BLaER1 (cell line): ENCODE measurements at regions not wholly inside any gene's neighbourhood (a gene's known extent, or its start where the extent isn't known, plus 50 kb on each side); places are given as distances from the start of the nearest gene placed in this dataset.

Experiments
- H3K27ac ChIP-seq: shearing (Covaris generic); formaldehyde crosslinking; 2 replicates; pipeline ENCODE4 v1.8.1; 2022
- H3K27me3 ChIP-seq: shearing (Covaris generic); formaldehyde crosslinking; 2 replicates; pipeline ENCODE4 v1.8.1; 2022
- H3K36me3 ChIP-seq: shearing (Covaris generic); formaldehyde crosslinking; 2 replicates; pipeline ENCODE4 v1.8.1; 2022
- H3K4me1 ChIP-seq: shearing (Covaris generic); formaldehyde crosslinking; 2 replicates; pipeline ENCODE4 v1.8.1; 2022
- H3K4me2 ChIP-seq: shearing (Covaris generic); formaldehyde crosslinking; 2 replicates; pipeline ENCODE4 v1.8.1; 2022
- H3K4me3 ChIP-seq: shearing (Covaris generic); formaldehyde crosslinking; 2 replicates; pipeline ENCODE4 v1.8.1; 2022
- H3K9ac ChIP-seq: shearing (Covaris generic); formaldehyde crosslinking; 2 replicates; pipeline ENCODE4 v1.8.1; 2022
- H3K9me3 ChIP-seq: shearing (Covaris generic); formaldehyde crosslinking; 2 replicates; pipeline ENCODE4 v1.8.1; 2022
- H4K20me1 ChIP-seq: shearing (Covaris generic); formaldehyde crosslinking; 2 replicates; pipeline ENCODE4 v1.8.1; 2022
- Cebpa-rat ChIP-seq: shearing (Covaris generic); IDR thresholded peaks from 2 replicates; pipeline ENCODE4 v1.8.1; 2022

DNA sequence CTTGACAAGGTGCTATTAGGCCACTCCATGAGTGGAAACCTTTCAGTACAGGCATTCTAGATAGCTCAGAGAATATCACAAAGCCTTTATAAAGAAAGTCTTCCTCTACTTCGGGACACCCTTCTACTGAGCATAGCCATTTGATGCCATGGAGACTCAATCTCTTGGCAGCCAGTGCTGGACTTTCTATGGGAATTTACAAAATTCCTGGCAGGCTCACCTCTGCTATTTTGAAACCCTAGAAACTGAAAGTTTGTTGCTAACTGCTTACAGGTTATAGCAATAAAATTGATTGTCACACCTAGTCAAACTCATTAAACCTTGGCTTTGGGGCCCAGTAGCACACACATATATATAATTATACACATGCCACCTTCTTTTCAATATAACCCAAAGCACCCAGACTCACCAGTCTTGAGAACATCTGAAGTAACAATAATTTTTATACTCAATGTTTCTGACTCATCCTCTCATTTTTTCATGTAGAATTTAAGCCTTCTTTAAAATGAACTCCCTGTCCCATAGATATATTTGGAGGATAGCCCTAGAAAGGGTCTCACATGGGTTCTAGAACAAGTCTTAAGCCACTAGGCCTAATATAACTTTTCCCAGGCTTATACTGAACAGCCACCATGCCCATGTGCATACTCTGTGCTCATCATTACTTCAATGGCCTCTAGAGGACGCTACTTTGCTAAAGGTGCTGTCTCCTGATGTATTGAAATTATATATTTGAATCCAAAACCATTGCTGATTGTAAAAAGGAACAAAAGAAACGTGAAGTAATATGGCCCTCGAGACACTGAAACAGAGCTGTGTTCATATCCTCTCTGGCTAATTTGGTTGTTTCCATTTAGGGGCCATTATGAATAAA is 368.1 kb upstream of the MARCKS start:
- Histone ChIP-seq H3K27me3 (no peaks in the 10 kb centered on the region), H3K9ac (no peak overlapping the region), H3K4me2 (no peak overlapping the region), H3K4me1 (no peaks in the 10 kb centered on the region), H3K4me3 (no peak overlapping the region), H4K20me1 (no peaks in the 10 kb centered on the region), H3K27ac (no peak overlapping the region), H3K9me3 (no peaks in the 10 kb centered on the region), H3K36me3 (no peaks in the 10 kb centered on the region)
- no peak for TF ChIP-seq Cebpa-rat

- H3K9me3 ChIP-seq = no peaks in the 10 kb centered on the region
- H3K9ac ChIP-seq = no peak overlapping the region
- no peaks in the 10 kb centered on the region for H3K36me3 ChIP-seq
- TF ChIP-seq Cebpa-rat = no peak
- H3K27me3 ChIP-seq = no peaks in the 10 kb centered on the region
- no peak overlapping the region for H3K4me2 ChIP-seq
- no peaks in the 10 kb centered on the region for H4K20me1 ChIP-seq
- H3K4me1 ChIP-seq = no peaks in the 10 kb centered on the region
- H3K27ac ChIP-seq = no peak overlapping the region
- H3K4me3 ChIP-seq = no peak overlapping the region
Measured at GRCh38 chr6:113489952-113490746, 367.0 kb upstream of the MARCKS start.

- Histone ChIP-seq H3K9me3 (no peaks in the 10 kb centered on the region), H3K27ac (no peak overlapping the region), H3K27me3 (no peaks in the 10 kb centered on the region), H3K4me1 (no peaks in the 10 kb centered on the region), H3K36me3 (no peaks in the 10 kb centered on the region), H4K20me1 (no peaks in the 10 kb centered on the region), H3K9ac (no peak overlapping the region), H3K4me2 (no peak overlapping the region), H3K4me3 (no peak overlapping the region)
- TF ChIP-seq Cebpa-rat = no peak
Measured at GRCh38 chr6:113491376-113491775, 365.8 kb upstream of the MARCKS start.

DNA sequence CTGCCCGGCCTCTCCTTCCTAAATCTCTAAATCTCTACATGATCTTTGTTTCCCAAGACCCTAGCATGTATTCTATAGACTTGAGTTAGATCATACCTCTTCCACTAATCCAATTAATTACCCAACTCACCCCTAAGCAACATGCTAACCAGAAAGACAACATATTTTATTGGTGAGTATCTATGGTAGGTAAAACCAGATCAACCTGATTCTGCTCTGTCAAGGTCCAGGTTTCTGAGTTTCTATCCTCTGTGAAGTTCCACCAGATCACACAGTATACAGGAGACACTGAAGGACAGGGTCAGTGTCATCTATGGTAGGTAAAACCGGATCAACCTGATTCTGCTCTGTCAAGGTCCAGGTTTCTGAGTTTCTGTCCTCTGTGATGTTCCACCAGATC is 363.2 kb upstream of the MARCKS start:
- no peak for TF ChIP-seq Cebpa-rat
- Histone ChIP-seq H4K20me1 (no peaks in the 10 kb centered on the region), H3K4me2 (no peak overlapping the region)

DNA sequence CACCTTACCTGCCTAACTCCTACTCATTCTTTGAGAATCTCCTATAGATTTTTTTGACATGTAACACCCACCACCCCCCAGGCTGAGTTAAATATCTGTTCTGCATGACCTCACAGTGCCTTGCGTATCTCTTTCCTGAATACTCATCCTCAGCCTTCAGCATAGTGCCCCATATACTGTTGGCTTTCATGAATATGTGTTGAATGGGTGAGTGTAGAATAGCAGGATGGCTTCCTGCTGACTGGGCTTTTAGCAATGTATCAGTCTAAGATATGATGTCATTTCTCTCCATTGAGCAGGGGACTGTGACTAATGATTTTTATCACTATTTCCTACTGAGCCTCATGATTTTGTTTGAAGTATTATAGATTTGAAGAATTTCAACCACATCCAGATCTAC is 361.6 kb upstream of the MARCKS start:
- no peak overlapping the region for H3K9ac ChIP-seq

More for the DNA sequence above, 363.2 kb upstream of the MARCKS start:
- no peaks in the 10 kb centered on the region for H3K4me1 ChIP-seq
- H3K9ac ChIP-seq = no peak overlapping the region
- no peak overlapping the region for H3K4me3 ChIP-seq
- no peak overlapping the region for H3K27ac ChIP-seq
- H3K36me3 ChIP-seq = no peaks in the 10 kb centered on the region
- H3K9me3 ChIP-seq = no peaks in the 10 kb centered on the region
- H3K27me3 ChIP-seq = no peaks in the 10 kb centered on the region

GRCh38 chr6:113496166-113496565 is 361.0 kb upstream of the MARCKS start:
- no peak overlapping the region for H3K27ac ChIP-seq
- no peaks in the 10 kb centered on the region for H3K36me3 ChIP-seq
- H3K9ac ChIP-seq = no peak overlapping the region
- no peaks in the 10 kb centered on the region for H4K20me1 ChIP-seq
- no peaks in the 10 kb centered on the region for H3K27me3 ChIP-seq
- no peak overlapping the region for H3K4me2 ChIP-seq
- H3K4me1 ChIP-seq = no peaks in the 10 kb centered on the region
- H3K9me3 ChIP-seq = no peaks in the 10 kb centered on the region
- no peak overlapping the region for H3K4me3 ChIP-seq
- no peak for TF ChIP-seq Cebpa-rat

More for the DNA sequence above, 361.6 kb upstream of the MARCKS start:
- Histone ChIP-seq H3K9me3 (no peaks in the 10 kb centered on the region), H3K4me2 (no peak overlapping the region), H3K27me3 (no peaks in the 10 kb centered on the region), H3K36me3 (no peaks in the 10 kb centered on the region), H4K20me1 (no peaks in the 10 kb centered on the region), H3K4me1 (no peaks in the 10 kb centered on the region), H3K4me3 (no peak overlapping the region), H3K27ac (no peak overlapping the region)
- TF ChIP-seq Cebpa-rat = no peak

DNA sequence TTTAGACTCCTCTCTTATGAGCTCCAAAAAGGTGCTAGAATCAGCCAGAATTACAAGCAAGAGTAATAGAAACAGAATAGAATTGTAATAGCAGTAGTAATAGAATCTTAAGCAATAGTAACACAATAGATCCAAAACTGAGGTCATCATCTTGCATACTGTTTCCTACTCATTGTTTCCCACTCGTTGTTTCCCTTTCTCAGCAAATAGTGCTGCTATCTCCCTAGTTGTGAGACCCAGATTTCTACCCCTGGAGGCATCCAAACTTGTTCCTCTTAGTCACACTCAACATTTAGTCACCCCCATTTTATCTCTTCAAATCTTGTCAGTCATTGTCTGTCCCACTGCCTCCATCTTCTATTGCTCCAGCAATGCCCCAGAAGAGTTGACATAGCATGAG is 356.9 kb upstream of the MARCKS start:
- H3K9me3 ChIP-seq = no peaks in the 10 kb centered on the region
- no peaks in the 10 kb centered on the region for H3K4me1 ChIP-seq
- no peak for TF ChIP-seq Cebpa-rat
- H3K9ac ChIP-seq = no peak overlapping the region
- H3K4me3 ChIP-seq = no peak overlapping the region
- no peaks in the 10 kb centered on the region for H4K20me1 ChIP-seq
- H3K27ac ChIP-seq = no peak overlapping the region
- H3K4me2 ChIP-seq = no peak overlapping the region
- no peaks in the 10 kb centered on the region for H3K36me3 ChIP-seq
- no peaks in the 10 kb centered on the region for H3K27me3 ChIP-seq

DNA sequence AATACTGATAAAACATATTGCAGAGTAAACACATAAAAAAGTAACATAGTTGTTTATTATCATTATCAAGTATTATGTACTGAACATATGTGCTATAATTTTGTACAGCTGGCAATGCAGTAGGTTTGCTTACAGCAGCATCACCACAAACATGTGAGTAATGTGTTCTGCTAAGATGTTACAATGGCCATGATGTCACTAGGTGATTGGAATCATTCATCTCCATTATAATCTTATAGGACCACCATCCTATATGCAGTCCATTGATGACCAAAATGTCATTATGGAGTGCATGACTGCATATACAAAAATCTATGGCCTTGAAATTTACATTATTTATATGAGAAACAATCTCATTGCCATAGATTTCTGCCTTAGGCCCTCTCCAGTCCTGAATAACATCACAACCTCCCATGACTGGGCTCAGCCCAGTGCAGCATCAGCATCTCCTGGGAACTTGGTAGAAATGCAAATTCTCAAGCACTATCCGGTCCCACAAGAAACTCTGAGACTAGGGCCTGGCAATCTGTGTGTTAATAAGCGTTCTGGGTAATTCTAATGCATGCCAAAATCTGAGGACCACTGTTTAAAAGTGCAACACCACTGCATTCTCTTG is 352.0 kb upstream of the MARCKS start:
- H3K4me3 ChIP-seq = no peak overlapping the region
- H4K20me1 ChIP-seq = no peaks in the 10 kb centered on the region
- H3K4me1 ChIP-seq = no peaks in the 10 kb centered on the region
- H3K27ac ChIP-seq = no peak overlapping the region
- no peaks in the 10 kb centered on the region for H3K9me3 ChIP-seq
- H3K9ac ChIP-seq = no peak overlapping the region
- H3K36me3 ChIP-seq = no peaks in the 10 kb centered on the region
- TF ChIP-seq Cebpa-rat = no peak
- H3K4me2 ChIP-seq = no peak overlapping the region
- no peaks in the 10 kb centered on the region for H3K27me3 ChIP-seq

DNA sequence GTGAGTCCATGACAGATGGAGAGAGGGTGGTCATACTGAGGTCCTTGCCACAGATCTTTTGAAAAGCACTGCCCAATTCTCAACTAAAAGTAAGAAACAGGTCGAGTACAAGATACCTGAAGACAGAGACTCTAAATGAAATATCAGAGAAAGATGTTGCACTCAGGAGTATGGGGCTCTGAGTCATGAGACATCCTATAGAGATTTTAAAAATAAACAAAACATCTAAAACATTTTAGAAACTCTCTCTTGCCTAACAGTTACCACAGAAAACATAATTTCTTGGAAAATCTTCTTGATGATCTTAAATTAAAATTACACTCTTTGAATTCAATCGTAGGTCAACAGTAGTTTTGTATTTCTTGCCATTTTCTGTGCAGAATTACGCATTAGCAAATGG is 348.9 kb upstream of the MARCKS start:
- H3K27ac ChIP-seq = no peak overlapping the region
- no peaks in the 10 kb centered on the region for H3K9me3 ChIP-seq
- H4K20me1 ChIP-seq = no peaks in the 10 kb centered on the region
- H3K27me3 ChIP-seq = no peaks in the 10 kb centered on the region
- H3K9ac ChIP-seq = no peak overlapping the region
- H3K36me3 ChIP-seq = no peaks in the 10 kb centered on the region
- no peak for TF ChIP-seq Cebpa-rat
- no peak overlapping the region for H3K4me2 ChIP-seq
- no peak overlapping the region for H3K4me3 ChIP-seq
- no peaks in the 10 kb centered on the region for H3K4me1 ChIP-seq

- TF ChIP-seq Cebpa-rat = no peak
- no peaks in the 10 kb centered on the region for H3K4me1 ChIP-seq
- H3K9ac ChIP-seq = no peak overlapping the region
- H3K4me2 ChIP-seq = no peak overlapping the region
- H4K20me1 ChIP-seq = no peaks in the 10 kb centered on the region
- no peak overlapping the region for H3K27ac ChIP-seq
- no peak overlapping the region for H3K4me3 ChIP-seq
- no peaks in the 10 kb centered on the region for H3K9me3 ChIP-seq
- H3K27me3 ChIP-seq = no peaks in the 10 kb centered on the region
- H3K36me3 ChIP-seq = no peaks in the 10 kb centered on the region
Measured at GRCh38 chr6:113511100-113511499, 346.0 kb upstream of the MARCKS start.
